Keratinocyte (primary cell): ENCODE measurements at regions not wholly inside any gene's neighbourhood (a gene's known extent, or its start where the extent isn't known, plus 50 kb on each side); places are given as distances from the start of the nearest gene placed in this dataset.

Experiments used
- CTCF ChIP-seq, 3 experiments: IDR thresholded peaks in 1 of 3; conservative IDR thresholded peaks in 1 of 3; optimal IDR thresholded peaks in 1 of 3; 2 replicates in 2 of 3; 3 replicates in 1 of 3; pipeline versions ENCODE3 to v1.5.1; 2011; ENCODE audit warnings: low read length in 3 of 3, mild to moderate bottlenecking in 3 of 3, moderate library complexity in 2 of 3, control low read depth in 1 of 3, inconsistent platforms in 1 of 3; ENCODE audit not compliant: insufficient read depth in 2 of 3; ENCODE audit errors: extremely low read depth in 1 of 3
- EZH2 ChIP-seq: IDR thresholded peaks from one replicate; pipeline ENCODE4 v1.6.1; 2012; ENCODE audit warnings: inconsistent platforms, mild to moderate bottlenecking, low read length, moderate library complexity

- TF ChIP-seq CTCF (optimal IDR thresholded peaks at IDR 0.05 in 1 of 3, IDR thresholded peaks at IDR 0.05 in 1 of 3, conservative IDR thresholded peaks at IDR 0.05 in 1 of 3; ENCODE audit: extremely low read depth in 1 of 3, insufficient read depth in 2 of 3, low read length in 3 of 3) (no peak), EZH2 (no peak)
Measured at GRCh38 chr12:58202933-58203718, 261.8 kb downstream of the ATP23 start.
